ENCODE measurements at regions not wholly inside any gene's neighbourhood (a gene's known extent, or its start where the extent isn't known, plus 50 kb on each side); places are given as distances from the start of the nearest gene placed in this dataset.
"Not testable (repeated sequence)": the region's sequence is repeated elsewhere in the genome, so short reads cannot be mapped to it uniquely, and the experiment has no call there.

- no peak for DNase-seq (ENCODE audit: low spot score)
These were observed 254.9 kb upstream of the PCDH20 start for GRCh38 chr13:61670384-61671161.

DNA sequence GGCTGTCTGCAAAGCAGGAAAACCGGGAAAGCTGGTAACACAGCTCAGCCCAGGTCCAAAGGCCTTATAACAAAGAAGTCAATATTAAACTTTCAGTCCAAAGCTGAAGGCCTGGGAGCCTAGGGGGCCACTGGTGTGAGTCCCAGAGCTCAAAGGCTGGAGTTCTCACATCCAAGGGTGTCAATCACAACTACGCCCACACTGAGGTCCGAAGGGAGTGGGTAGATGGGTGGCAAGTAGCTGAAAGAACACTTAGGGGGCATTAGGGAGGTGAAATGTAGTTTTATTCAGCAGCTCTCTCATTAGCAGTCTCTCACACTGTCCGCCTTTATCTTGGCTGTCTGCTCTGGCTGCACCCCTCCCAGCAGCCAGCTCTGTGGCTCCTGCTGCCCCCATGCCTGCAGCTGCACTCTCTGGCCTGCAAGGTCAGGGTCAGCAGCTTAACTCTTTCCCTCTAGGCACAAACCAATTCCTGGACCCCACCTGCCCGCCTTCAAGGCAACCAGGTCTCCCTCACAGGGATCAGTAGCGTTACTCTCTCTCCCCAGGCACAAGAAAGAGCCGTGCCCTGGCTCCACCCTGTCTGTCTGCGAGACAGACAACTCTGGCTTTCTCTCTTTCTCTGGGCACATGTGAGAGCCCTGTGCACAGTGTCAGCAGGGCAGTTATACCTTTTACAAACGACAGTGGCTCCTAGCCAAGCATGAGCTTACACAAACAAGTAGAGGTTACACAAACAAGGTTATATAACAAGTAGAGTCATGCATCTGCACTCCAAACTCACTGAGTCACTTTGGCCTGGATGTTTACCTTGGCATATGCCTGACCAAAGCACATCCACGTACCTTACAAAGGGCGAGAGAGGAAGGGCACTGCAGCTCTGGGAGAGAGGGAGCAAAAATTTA, 249.4 kb upstream of the PCDH20 start:
- DNase-seq (ENCODE audit: low spot score): no peak

DNA sequence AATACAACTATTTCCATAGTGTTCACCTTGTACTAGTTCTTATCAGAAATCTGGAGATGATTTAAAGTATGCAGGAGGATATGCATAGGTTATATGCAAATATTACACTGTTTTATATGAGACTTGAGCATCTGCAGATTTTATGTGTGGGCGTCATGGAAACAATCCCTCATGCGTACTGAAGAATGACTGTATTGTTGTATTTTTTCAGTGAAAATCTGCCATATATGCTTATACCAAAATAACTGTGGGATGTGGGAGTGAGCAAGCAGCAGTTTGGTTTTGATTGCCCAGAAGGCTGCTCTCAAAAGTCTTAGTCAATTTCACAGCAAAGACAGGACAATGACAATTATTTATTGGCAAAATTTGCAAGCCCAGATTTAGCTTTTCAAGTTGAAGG, 238.8 kb upstream of the PCDH20 start:
- no peak for DNase-seq (ENCODE audit: low spot score)

DNA sequence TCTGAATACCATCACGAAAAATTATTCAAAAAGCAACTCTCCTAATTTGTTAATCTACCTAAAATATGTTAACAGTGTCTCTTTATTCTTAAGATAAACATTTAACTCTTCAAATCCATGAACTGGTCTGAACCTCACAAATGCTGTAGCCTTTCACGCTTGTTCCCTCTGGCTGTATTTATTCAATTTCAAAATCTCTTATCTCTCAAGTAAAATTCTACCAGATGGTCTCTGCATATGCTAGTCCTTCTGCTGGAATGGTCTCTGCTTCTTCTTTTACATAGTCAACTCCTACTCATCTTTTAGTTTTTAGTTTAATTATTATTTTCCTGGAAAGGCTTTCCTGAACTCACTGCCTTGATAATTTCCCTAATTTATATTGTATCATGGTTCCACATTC, 232.9 kb upstream of the PCDH20 start:
- no peak for DNase-seq (ENCODE audit: low spot score)

GRCh38 chr13:61612192-61612591, 196.5 kb upstream of the PCDH20 start:
- no peak for DNase-seq (ENCODE audit: low spot score)

- no peak for DNase-seq (ENCODE audit: low spot score)
These were observed 192.5 kb upstream of the PCDH20 start for GRCh38 chr13:61608138-61608537.

- peak; percentile 14 for DNase-seq (ENCODE audit: low spot score)
These were observed 184.8 kb upstream of the PCDH20 start for GRCh38 chr13:61600360-61601033.

DNA sequence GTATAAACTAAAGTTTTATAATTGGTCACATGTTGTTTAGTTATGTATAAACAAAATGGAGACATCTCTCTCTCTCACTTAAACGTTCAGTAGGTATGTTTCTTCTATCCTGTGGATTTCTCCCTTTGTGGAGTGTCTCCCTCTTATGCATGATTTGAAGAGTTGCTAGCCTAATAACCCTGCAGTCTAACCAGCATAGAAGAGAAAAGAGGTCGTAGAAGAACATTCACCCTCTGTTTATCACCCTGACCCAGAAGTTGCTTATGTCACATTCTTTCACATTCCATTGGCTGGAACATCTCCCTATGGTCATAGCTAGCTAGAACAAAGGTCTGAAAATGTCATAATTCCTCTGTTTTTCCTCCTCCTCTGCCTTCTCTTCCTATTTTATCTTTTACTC, 176.8 kb upstream of the PCDH20 start:
- no peak for DNase-seq (ENCODE audit: low spot score)

DNA sequence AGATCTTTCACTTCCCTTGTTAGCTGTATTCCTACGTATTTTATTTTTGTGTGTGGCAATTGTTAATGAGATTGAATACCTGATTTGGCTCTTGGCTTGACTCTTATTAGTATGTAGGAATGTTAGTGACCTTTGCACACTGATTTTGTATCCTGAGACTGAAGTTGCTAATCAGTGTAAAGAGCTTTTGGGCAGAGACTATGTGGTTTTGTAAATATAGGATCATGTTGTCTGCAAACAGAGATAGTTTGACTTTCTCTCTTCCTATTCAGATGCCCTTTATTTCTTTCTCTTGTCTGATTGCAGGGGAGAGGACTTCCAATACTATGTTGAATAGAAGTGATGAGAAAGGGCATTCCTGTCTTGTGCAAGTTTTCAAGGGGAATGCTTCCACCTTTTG, 160.3 kb upstream of the PCDH20 start:
- no peak for DNase-seq (ENCODE audit: low spot score)

DNA sequence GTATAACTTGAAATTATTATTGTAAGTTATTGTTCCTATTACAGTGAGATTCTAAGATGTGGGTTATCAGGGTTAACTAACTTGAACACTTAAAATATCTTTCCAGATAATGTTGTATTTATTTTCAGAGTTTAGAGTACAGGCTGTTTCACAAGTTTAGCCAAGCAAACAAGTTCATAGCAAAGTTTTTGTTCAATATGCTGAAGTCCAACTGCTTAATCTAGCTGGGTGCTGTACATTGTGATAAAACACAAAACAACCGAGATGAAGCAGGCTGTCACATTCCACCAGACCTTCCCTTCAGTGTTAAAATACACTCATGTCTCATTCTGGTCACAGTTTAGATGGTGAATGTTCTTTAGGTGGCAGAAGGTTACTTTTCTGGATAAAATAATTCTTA, 148.0 kb upstream of the PCDH20 start:
- no peak for DNase-seq (ENCODE audit: low spot score)

- DNase-seq (ENCODE audit: low spot score): no peak
These were observed 131.3 kb upstream of the PCDH20 start for GRCh38 chr13:61546911-61547310.

- DNase-seq (ENCODE audit: low spot score): no peak
These were observed 130.8 kb upstream of the PCDH20 start for GRCh38 chr13:61546413-61546812.

- no peak for DNase-seq (ENCODE audit: low spot score)
These were observed 120.8 kb upstream of the PCDH20 start for GRCh38 chr13:61536433-61536832.

DNA sequence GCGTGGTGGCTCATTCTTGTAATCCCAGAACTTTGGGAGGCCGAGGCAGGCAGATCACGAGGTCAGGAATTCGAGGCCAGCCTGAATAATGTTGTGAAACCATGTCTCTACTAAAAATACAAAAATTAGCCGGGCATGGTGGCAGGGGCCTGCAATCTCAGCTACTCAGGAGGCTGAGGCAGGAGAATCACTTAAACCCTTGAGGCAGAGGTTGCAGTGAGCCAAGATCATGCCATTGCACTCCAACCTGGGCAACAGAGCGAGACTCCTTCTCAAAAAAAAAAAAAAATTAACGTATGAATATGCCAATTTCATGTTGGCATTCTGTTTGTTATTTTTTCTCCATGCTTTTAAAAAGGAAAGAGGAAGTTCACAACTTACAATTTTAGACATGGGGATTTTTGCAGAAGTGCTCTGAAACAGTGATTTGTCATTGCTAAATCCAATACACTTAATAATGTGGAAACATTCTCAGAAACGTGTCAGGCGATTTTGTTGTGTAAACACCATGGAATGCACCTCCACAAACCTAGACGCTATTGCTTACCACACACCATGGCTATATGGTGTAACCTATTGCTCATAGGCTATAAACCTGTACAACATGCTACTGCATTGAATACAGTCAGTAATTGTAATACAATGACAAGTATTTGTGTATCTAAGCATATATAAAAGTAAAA, 115.9 kb upstream of the PCDH20 start:
- no peak for DNase-seq (ENCODE audit: low spot score)

- not testable (repeated sequence) for DNase-seq (ENCODE audit: low spot score)
These were observed 103.6 kb upstream of the PCDH20 start for GRCh38 chr13:61519214-61519613.

DNA sequence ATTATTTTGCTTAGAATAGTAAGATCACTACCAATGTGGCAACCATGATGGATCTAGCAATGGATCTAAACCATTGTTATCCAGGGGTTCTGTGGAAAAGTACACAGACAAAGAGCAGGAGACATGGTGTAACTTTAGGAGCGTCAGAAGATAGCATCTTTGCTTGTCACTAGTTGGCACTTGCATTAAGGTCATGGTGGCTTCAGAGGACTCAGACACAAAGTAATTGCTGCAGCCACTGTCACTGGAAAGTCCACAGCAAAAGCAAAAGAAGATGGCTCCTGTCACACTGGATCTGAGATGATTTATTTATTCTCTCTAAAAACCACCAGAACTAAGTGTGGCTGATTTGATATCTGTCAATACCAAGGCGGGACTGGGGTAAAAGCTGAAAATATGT, 93.3 kb upstream of the PCDH20 start:
- no peak for DNase-seq (ENCODE audit: low spot score)

- peak; percentile 3 for DNase-seq (ENCODE audit: low spot score)
These were observed 84.5 kb upstream of the PCDH20 start for GRCh38 chr13:61500176-61500575.

DNA sequence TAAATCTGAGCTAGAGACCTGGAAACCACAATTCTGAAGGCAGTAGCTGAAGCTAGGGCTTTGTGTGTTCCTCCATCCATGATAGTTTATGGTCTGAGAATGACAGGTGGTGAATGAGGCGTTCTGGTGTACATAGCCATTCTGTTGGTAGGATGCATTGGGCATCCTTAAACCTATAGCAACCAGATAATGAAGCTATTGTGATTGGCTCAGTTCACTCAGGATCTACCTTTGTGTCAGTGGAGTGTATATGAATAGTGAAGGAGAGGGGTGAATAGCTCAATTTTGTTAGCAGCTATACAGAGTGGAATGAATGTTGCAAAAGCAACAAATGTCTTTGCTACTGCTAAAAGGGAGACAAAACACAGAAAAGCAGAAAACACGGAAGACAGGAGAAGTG, 80.0 kb upstream of the PCDH20 start:
- no peak for DNase-seq (ENCODE audit: low spot score)

DNA sequence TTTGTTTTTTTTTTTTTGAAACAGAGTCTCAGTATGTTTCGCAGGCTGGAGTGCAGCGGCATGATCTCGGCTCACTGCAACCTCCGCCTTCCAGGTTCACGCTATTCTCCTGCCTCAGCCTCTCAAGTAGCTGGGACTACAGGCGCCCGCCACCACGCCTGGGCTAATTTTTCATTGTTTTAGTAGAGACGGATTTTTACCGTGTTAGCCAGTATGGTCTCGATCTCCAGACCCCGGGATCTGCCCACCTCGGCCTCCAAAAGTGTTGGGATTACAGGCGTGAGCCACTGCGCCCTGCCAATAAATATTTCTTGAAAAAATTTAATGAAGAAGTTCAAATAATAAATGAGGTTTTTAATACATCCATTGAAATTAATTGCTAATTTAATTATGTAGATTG, 77.9 kb upstream of the PCDH20 start:
- DNase-seq (ENCODE audit: low spot score): not testable (repeated sequence)

DNA sequence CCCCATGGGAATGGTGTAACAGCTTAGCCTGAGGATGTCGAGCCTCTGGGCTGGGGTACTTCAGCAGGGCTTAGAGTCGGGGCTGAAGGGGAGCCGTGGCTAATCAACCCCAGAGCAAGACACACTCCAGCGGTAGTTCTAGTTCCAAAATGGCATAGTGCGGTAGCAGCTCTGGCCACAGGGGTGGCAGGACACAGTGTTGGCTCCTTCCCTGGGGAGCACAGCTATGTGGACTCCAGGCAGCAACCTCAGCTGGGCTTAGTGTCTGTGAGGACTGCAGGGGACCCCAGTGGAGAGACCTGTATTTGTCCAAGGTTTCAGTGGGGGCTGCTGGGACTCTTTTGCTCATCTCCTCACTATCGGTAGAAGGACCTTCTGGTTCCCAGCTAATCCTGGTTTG, 70.8 kb upstream of the PCDH20 start:
- no peak for DNase-seq (ENCODE audit: low spot score)

DNA sequence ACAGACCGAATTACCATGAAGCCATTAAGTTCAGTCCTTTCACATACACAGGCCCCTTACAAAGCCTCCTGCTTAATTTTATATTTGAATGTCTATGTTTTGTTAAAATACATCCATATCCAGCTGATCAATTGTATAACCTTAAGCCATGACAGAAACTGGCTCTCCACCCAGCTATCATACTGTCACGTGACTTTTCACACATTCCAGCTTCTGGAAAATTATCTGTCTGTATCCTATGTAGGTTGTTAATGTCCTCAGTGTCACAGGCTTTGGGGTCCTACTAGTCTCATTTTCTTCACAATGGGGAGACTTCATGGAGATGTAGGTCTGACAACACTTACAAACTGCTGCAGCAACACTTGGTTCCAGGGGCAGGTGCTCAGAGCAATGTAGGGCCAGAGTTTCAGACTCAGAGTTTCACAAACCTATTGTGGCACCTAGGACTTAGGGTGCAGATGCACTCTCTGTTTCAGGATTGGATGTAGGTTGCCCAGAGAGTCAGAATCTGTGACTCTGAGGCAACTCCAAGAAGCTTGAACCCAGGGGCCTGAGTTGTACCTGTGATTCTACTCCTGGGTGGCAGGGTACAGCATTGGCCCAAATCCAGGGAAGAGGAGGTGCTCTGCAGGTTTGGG, 69.6 kb upstream of the PCDH20 start:
- DNase-seq (ENCODE audit: low spot score): no peak

- DNase-seq (ENCODE audit: low spot score): no peak
These were observed 62.0 kb upstream of the PCDH20 start for GRCh38 chr13:61477619-61478018.
